T1000 (cell line): ENCODE measurements at regions not wholly inside any gene's neighbourhood (a gene's known extent, or its start where the extent isn't known, plus 50 kb on each side); places are given as distances from the start of the nearest gene placed in this dataset.
"Not testable (repeated sequence)": the region's sequence is repeated elsewhere in the genome, so short reads cannot be mapped to it uniquely, and the experiment has no call there.

ENCODE experiments used
- DNase-seq: peaks from one replicate; lab custom pipeline; 2025; ENCODE audit warnings: mixed read lengths; lab: John Stamatoyannopoulos, UW

GRCh38 chr12:19909418-19909817 lies 458.9 kb upstream of the PDE3A start:
- DNase-seq = no peak

GRCh38 chr12:19910681-19911080 lies 457.7 kb upstream of the PDE3A start:
- no peak for DNase-seq

- no peak for DNase-seq
These were observed 455.3 kb upstream of the PDE3A start for GRCh38 chr12:19912991-19913390.

- DNase-seq = no peak
These were observed 452.7 kb upstream of the PDE3A start for GRCh38 chr12:19915392-19916195.

GRCh38 chr12:19916196-19916753 lies 452.1 kb upstream of the PDE3A start:
- DNase-seq = no peak

GRCh38 chr12:19916974-19917373 lies 451.4 kb upstream of the PDE3A start:
- no peak for DNase-seq

- not testable (repeated sequence) for DNase-seq
These were observed 446.6 kb upstream of the PDE3A start for GRCh38 chr12:19921716-19922115.

GRCh38 chr12:19922717-19923116 lies 445.6 kb upstream of the PDE3A start:
- no peak for DNase-seq

- DNase-seq = no peak
These were observed 444.0 kb upstream of the PDE3A start for GRCh38 chr12:19924360-19924759.

- DNase-seq = no peak
These were observed 442.5 kb upstream of the PDE3A start for GRCh38 chr12:19925841-19926240.

- DNase-seq = no peak
These were observed 442.1 kb upstream of the PDE3A start for GRCh38 chr12:19926266-19926665.

GRCh38 chr12:19927661-19928060 lies 440.7 kb upstream of the PDE3A start:
- no peak for DNase-seq

- DNase-seq = no peak
These were observed 435.9 kb upstream of the PDE3A start for GRCh38 chr12:19932413-19932812.

GRCh38 chr12:19933924-19934323 lies 434.4 kb upstream of the PDE3A start:
- DNase-seq = no peak

- no peak for DNase-seq
These were observed 431.2 kb upstream of the PDE3A start for GRCh38 chr12:19937161-19937560.

GRCh38 chr12:19938031-19938430 lies 430.3 kb upstream of the PDE3A start:
- DNase-seq = no peak

- no peak for DNase-seq
These were observed 429.8 kb upstream of the PDE3A start for GRCh38 chr12:19938491-19938890.

GRCh38 chr12:19940267-19940666 lies 428.1 kb upstream of the PDE3A start:
- DNase-seq = no peak

GRCh38 chr12:19941096-19941495 lies 427.2 kb upstream of the PDE3A start:
- DNase-seq = no peak

- no peak for DNase-seq
These were observed 422.5 kb upstream of the PDE3A start for GRCh38 chr12:19945559-19946435.

GRCh38 chr12:19946550-19946949 lies 421.8 kb upstream of the PDE3A start:
- peak; percentile 54 for DNase-seq

- no peak for DNase-seq
These were observed 421.0 kb upstream of the PDE3A start for GRCh38 chr12:19947344-19947743.

- no peak for DNase-seq
These were observed 416.7 kb upstream of the PDE3A start for GRCh38 chr12:19951664-19952063.
